WTC11 (cell line): ENCODE measurements at regions not wholly inside any gene's neighbourhood (a gene's known extent, or its start where the extent isn't known, plus 50 kb on each side); places are given as distances from the start of the nearest gene placed in this dataset.

ENCODE experiments used
- ATAC-seq: fragments of 200-7000 bp; cut with Tn5 transposase; 2 replicates; pipeline ENCODE4 v1.10.0; 2021; ENCODE audit warnings: mild to moderate bottlenecking, moderate library complexity
- CTCF ChIA-PET: fragments of 300-600 bp; sonication (Branson Sonifier 250); formaldehyde crosslinking; loops from one replicate; lab custom pipeline; 2021; ENCODE audit warnings: antibody characterized with exemption; lab: Charles Lee
- POLR2A ChIA-PET: fragments of 350-600 bp; sonication (Branson Sonifier 250); formaldehyde crosslinking; loops from one replicate; lab custom pipeline; 2021; ENCODE audit warnings: antibody characterized with exemption; lab: Charles Lee
- DNase-seq: peaks from one replicate; pipeline ENCODE4 v3.0.0; 2021; ENCODE audit warnings: low spot score
- H3K27ac Mint-ChIP-seq: 2 replicates; pipeline ENCODE4 v1.8.0; 2021; ENCODE audit warnings: mixed read lengths
- H3K27me3 Mint-ChIP-seq: 2 replicates; pipeline ENCODE4 v1.8.0; 2021; ENCODE audit warnings: low read depth, mild to moderate bottlenecking, moderate library complexity, mixed read lengths
- H3K36me3 Mint-ChIP-seq: 2 replicates; pipeline ENCODE4 v1.8.0; 2021; ENCODE audit warnings: mixed read lengths
- H3K4me1 Mint-ChIP-seq: 2 replicates; pipeline ENCODE4 v1.8.0; 2022; ENCODE audit warnings: mixed read lengths
- H3K4me3 Mint-ChIP-seq: 2 replicates; pipeline ENCODE4 v1.8.0; 2021; ENCODE audit warnings: mild to moderate bottlenecking, moderate library complexity, mixed read lengths
- H3K9me3 Mint-ChIP-seq: 2 replicates; pipeline ENCODE4 v1.8.0; 2021; ENCODE audit warnings: mixed read lengths
- AR ChIP-seq: fragments of 250-450 bp; sonication (Bioruptor Pico); IDR thresholded peaks from 2 replicates; pipeline ENCODE4 v1.9.0; 2021; ENCODE audit warnings: mild to moderate bottlenecking
- ARID4B ChIP-seq: sonication (generic); formaldehyde crosslinking; IDR thresholded peaks from 2 replicates; pipeline ENCODE4 v1.8.0; 2023; ENCODE audit warnings: missing genetic modification reagents, mild to moderate bottlenecking, borderline replicate concordance
- ATF6 ChIP-seq: sonication (generic); formaldehyde crosslinking; IDR thresholded peaks from 2 replicates; pipeline ENCODE4 v1.8.1; 2023; ENCODE audit warnings: mild to moderate bottlenecking, missing genetic modification reagents
- ERG ChIP-seq: fragments of 250-450 bp; sonication (Bioruptor Pico); IDR thresholded peaks from 2 replicates; pipeline ENCODE4 v1.8.0; 2021; ENCODE audit warnings: mild to moderate bottlenecking
- ESRRA ChIP-seq: sonication (generic); formaldehyde crosslinking; IDR thresholded peaks from 2 replicates; pipeline ENCODE4 v1.8.1; 2022; ENCODE audit warnings: mild to moderate bottlenecking, missing genetic modification reagents, borderline replicate concordance
- GTF2I ChIP-seq: fragments of 250-450 bp; sonication (Bioruptor Pico); conservative IDR thresholded peaks from 2 replicates; pipeline ENCODE4 v1.4.0; 2021; ENCODE audit warnings: mild to moderate bottlenecking
- MYBL2 ChIP-seq: sonication (generic); formaldehyde crosslinking; IDR thresholded peaks from 2 replicates; pipeline ENCODE4 v1.8.1; 2023; ENCODE audit warnings: mild to moderate bottlenecking, moderate library complexity, missing genetic modification reagents
- NFE2L1 ChIP-seq: sonication (generic); formaldehyde crosslinking; IDR thresholded peaks from 2 replicates; pipeline ENCODE4 v1.8.1; 2023; ENCODE audit warnings: missing genetic modification reagents
- RORB ChIP-seq: fragments of 250-450 bp; sonication (Bioruptor Pico); IDR thresholded peaks from 2 replicates; pipeline ENCODE4 v1.9.0; 2021; ENCODE audit warnings: mild to moderate bottlenecking
- SMAD3 ChIP-seq: sonication (generic); formaldehyde crosslinking; IDR thresholded peaks from 2 replicates; pipeline ENCODE4 v1.8.0; 2022; ENCODE audit warnings: missing genetic modification reagents, mild to moderate bottlenecking, borderline replicate concordance
- ZBTB21 ChIP-seq: sonication (generic); formaldehyde crosslinking; IDR thresholded peaks from 2 replicates; pipeline ENCODE4 v1.8.1; 2023; ENCODE audit warnings: mild to moderate bottlenecking, missing genetic modification reagents, borderline replicate concordance
- ZMAT4 ChIP-seq: fragments of 250-450 bp; sonication (Bioruptor Pico); IDR thresholded peaks from 2 replicates; pipeline ENCODE4 v1.9.0; 2021; ENCODE audit warnings: mild to moderate bottlenecking
- ZNF121 ChIP-seq: sonication (generic); formaldehyde crosslinking; IDR thresholded peaks from 2 replicates; pipeline ENCODE4 v1.8.0; 2023; ENCODE audit warnings: missing genetic modification reagents
- ZNF138 ChIP-seq: sonication (generic); formaldehyde crosslinking; conservative IDR thresholded peaks from 2 replicates; pipeline ENCODE4 v1.8.1; 2022; ENCODE audit warnings: mild to moderate bottlenecking, moderate library complexity, missing genetic modification reagents
- ZNF396 ChIP-seq: fragments of 250-450 bp; sonication (Bioruptor Pico); IDR thresholded peaks from 2 replicates; pipeline ENCODE4 v1.8.0; 2021; ENCODE audit warnings: mild to moderate bottlenecking, moderate library complexity, borderline replicate concordance
- ZNF416 ChIP-seq: fragments of 250-450 bp; sonication (Bioruptor Pico); IDR thresholded peaks from 2 replicates; pipeline ENCODE4 v1.9.0; 2021; ENCODE audit warnings: mild to moderate bottlenecking, inconsistent platforms

GRCh38 chrX:21295246-21295820, 78.9 kb upstream of the CNKSR2 start (continued):
- TF ChIP-seq ARID4B (CRISPR knock-in tag) (no peak), MYBL2 (CRISPR knock-in tag) (no peak), ZNF416 (no peak), NFE2L1 (CRISPR knock-in tag) (no peak), AR (CRISPR knock-in tag) (no peak), ZNF138 (CRISPR knock-in tag) (no peak), ZBTB21 (CRISPR knock-in tag) (no peak), GTF2I (no peak), ZNF396 (CRISPR knock-in tag) (no peak), RORB (no peak), ZNF121 (CRISPR knock-in tag) (no peak), SMAD3 (CRISPR knock-in tag) (no peak)

GRCh38 chrX:21305799-21306336, 68.3 kb upstream of the CNKSR2 start:
- CTCF ChIA-PET: no interaction called here
- Mint-ChIP-seq H3K27ac (no peak overlapping the region), H3K4me3 (no peak overlapping the region), H3K9me3 (no peaks in the 10 kb centered on the region), H3K36me3 (no peaks in the 10 kb centered on the region), H3K27me3 (no peaks in the 10 kb centered on the region)
- DNase-seq: no peak
- POLR2A ChIA-PET: no interaction called here
- ATAC-seq: no peak
- TF ChIP-seq ESRRA (CRISPR knock-in tag) (no peak), ATF6 (no peak), ZMAT4 (CRISPR knock-in tag) (no peak), ERG (no peak)
- TF ChIP-seq, all 79 proteins: peak for 0
- H3K4me1 Mint-ChIP-seq: no peaks in the 10 kb centered on the region
